OCI-LY1 (cell line): ENCODE measurements at regions not wholly inside any gene's neighbourhood (a gene's known extent, or its start where the extent isn't known, plus 50 kb on each side); places are given as distances from the start of the nearest gene placed in this dataset.

Experiments used
- H2AFZ ChIP-seq: fragments of 200-600 bp; sonication (generic), shearing (Covaris generic); 2 replicates; pipeline ENCODE4 v1.6.0; 2014; ENCODE audit warnings: antibody characterized with exemption, mild to moderate bottlenecking, low read length
- H3F3A ChIP-seq: fragments of 200-600 bp; sonication (generic), shearing (Covaris generic); 2 replicates; pipeline ENCODE4 v1.6.0; 2014; ENCODE audit warnings: mild to moderate bottlenecking, antibody characterized with exemption, low read length, moderate library complexity; ENCODE audit not compliant: insufficient read depth
- H3K27ac ChIP-seq: fragments of 200-600 bp; sonication (generic); 2 replicates; pipeline ENCODE4 v1.5.1; 2014; ENCODE audit warnings: low read length, mixed run types, mild to moderate bottlenecking, low read depth; ENCODE audit not compliant: poor library complexity, severe bottlenecking
- H3K27me3 ChIP-seq: fragments of 200-600 bp; sonication (generic); 2 replicates; pipeline ENCODE4 v1.6.0; 2014; ENCODE audit warnings: antibody characterized with exemption, mild to moderate bottlenecking, low read length, moderate library complexity; ENCODE audit not compliant: insufficient read depth
- H3K36me3 ChIP-seq: fragments of 200-600 bp; sonication (generic); 2 replicates; pipeline ENCODE4 v1.6.1; 2014; ENCODE audit warnings: mild to moderate bottlenecking, antibody characterized with exemption, low read length, moderate library complexity, mixed read lengths; ENCODE audit not compliant: insufficient read depth
- H3K4me1 ChIP-seq: fragments of 200-600 bp; sonication (generic); 2 replicates; pipeline ENCODE4 v1.5.1; 2014; ENCODE audit warnings: mild to moderate bottlenecking, low read length, moderate library complexity; ENCODE audit not compliant: insufficient read depth, severe bottlenecking
- H3K4me2 ChIP-seq: fragments of 200-600 bp; sonication (generic), shearing (Covaris generic); 2 replicates; pipeline ENCODE4 v1.6.1; 2014; ENCODE audit warnings: low read length
- H3K4me3 ChIP-seq: fragments of 200-600 bp; sonication (generic); 2 replicates; pipeline ENCODE4 v1.5.1; 2014; ENCODE audit warnings: low read length, low read depth, mild to moderate bottlenecking, mixed read lengths; ENCODE audit not compliant: poor library complexity, severe bottlenecking
- H3K79me2 ChIP-seq: fragments of 200-600 bp; shearing (Covaris generic); 2 replicates; pipeline ENCODE4 v1.6.1; 2016; ENCODE audit warnings: mixed run types, low read length, mixed read lengths; ENCODE audit not compliant: insufficient read depth
- H3K9ac ChIP-seq: fragments of 200-600 bp; sonication (generic), shearing (Covaris generic); 2 replicates; pipeline ENCODE4 v1.6.1; 2014; ENCODE audit warnings: mild to moderate bottlenecking, low read length, mixed read lengths
- H3K9me2 ChIP-seq: fragments of 200-600 bp; sonication (generic), shearing (Covaris generic); 2 replicates; pipeline ENCODE4 v1.6.1; 2014; ENCODE audit warnings: low read depth, mild to moderate bottlenecking, low read length, mixed read lengths
- H3K9me3 ChIP-seq: fragments of 200-600 bp; shearing (Covaris generic); 2 replicates; pipeline ENCODE4 v1.6.1; 2014; ENCODE audit warnings: low read length, mixed read lengths
- H4K20me1 ChIP-seq: fragments of 200-600 bp; sonication (generic), shearing (Covaris generic); 2 replicates; pipeline ENCODE4 v1.6.0; 2016; ENCODE audit warnings: mild to moderate bottlenecking, low read length; ENCODE audit not compliant: insufficient read depth
- EZH2 ChIP-seq: fragments of 200-600 bp; sonication (generic), shearing (Covaris generic); IDR thresholded peaks from 2 replicates; pipeline ENCODE4 v1.8.0; 2017; ENCODE audit warnings: borderline replicate concordance, mixed run types, mild to moderate bottlenecking, antibody characterized with exemption, low read length, moderate library complexity, mixed read lengths
- TF ChIP-seq, protein P1 (sequence below): fragments of 200-600 bp; sonication (generic), shearing (Covaris generic); IDR thresholded peaks from 2 replicates; pipeline ENCODE4 v1.5.1; 2017; ENCODE audit warnings: mild to moderate bottlenecking, antibody characterized with exemption, low read length, moderate library complexity, mixed read lengths

DNA sequence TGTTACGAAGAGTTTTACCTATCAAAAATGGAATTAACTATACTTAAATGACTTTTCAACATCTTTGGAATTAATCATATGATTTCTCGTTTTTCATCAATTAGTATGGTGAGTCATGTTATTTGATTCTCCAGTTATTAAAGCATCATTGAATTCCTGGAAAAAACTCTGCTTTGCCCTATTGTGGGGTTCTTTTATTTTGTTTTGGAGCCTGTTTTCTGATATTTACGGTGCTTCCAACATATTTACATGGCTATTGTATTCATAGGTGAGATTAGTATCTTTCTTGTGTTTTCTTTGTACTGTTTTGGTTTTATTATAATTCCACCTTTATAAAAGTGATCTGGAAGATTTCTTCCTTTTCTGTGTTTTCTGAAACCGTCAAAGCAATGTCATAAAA is 902.7 kb downstream of the TBC1D22A start:
- Histone ChIP-seq H3K36me3 (no peaks in the 10 kb centered on the region), H3K4me1 (no peaks in the 10 kb centered on the region), H3K27me3 (no peaks in the 10 kb centered on the region; the same call in 1 of the 2 replicates), H3K79me2 (no peaks in the 10 kb centered on the region), H3K9ac (no peak overlapping the region), H3F3A (no peaks in the 10 kb centered on the region), H3K27ac (no peak overlapping the region), H3K4me3 (no peak overlapping the region), H2AFZ (no peak overlapping the region), H3K4me2 (no peak overlapping the region), H3K9me2 (no peaks in the 10 kb centered on the region), H4K20me1 (no peaks in the 10 kb centered on the region), H3K9me3 (no peaks in the 10 kb centered on the region)
- TF ChIP-seq, protein P1, sequence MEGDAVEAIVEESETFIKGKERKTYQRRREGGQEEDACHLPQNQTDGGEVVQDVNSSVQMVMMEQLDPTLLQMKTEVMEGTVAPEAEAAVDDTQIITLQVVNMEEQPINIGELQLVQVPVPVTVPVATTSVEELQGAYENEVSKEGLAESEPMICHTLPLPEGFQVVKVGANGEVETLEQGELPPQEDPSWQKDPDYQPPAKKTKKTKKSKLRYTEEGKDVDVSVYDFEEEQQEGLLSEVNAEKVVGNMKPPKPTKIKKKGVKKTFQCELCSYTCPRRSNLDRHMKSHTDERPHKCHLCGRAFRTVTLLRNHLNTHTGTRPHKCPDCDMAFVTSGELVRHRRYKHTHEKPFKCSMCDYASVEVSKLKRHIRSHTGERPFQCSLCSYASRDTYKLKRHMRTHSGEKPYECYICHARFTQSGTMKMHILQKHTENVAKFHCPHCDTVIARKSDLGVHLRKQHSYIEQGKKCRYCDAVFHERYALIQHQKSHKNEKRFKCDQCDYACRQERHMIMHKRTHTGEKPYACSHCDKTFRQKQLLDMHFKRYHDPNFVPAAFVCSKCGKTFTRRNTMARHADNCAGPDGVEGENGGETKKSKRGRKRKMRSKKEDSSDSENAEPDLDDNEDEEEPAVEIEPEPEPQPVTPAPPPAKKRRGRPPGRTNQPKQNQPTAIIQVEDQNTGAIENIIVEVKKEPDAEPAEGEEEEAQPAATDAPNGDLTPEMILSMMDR: no peak
- TF ChIP-seq EZH2: no peak

DNA sequence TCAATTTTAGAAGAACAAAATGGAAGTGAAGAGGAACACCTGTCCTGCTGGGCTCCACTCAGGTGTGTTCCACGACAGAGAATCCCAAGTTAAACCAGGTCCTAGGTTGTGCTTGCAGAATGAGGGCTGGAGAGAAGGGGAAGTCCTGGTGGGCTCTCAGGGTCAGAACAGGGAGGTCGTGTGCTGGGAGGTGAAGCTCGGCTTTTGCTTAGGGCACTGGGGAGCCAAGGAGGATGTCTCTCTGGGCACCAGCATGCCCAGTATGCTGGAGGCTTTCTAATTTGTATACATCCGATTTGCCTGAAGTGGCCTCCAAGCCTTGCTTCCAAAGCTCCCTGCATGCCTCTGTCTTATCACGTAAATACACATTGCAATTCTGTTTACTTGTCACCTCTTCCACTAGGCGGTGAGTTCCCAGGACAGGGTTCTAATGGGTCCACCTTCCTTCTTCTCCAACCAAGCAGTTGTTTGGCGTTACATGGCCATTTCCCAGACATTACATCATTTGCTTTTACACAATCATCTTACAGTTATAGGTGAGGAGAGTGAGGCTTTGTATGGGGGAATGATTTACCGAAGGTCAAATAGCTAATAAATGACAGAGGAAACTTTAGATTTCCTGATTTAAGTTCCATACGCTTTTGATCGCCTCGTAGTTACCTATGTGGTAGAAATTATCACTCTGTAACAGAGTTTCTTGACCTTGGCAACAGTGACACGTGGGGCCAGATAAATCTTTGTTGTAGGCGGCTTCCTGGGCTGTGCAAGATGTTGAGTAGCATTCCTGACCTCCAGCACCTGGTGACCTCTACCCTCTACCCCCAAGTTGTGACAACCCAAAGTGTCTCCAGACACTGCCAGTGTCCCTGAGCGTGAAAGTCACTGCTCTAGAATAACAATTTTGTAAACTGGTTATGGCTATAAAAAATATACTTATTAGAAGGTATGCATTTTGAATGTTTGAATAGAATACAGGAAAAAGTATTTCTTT is 901.5 kb downstream of the TBC1D22A start:
- H3K4me3 ChIP-seq: no peak overlapping the region
- H3K9me2 ChIP-seq: no peaks in the 10 kb centered on the region
- H2AFZ ChIP-seq: no peak overlapping the region
- H3K9me3 ChIP-seq: no peaks in the 10 kb centered on the region
- H3K79me2 ChIP-seq: no peaks in the 10 kb centered on the region
- H3K9ac ChIP-seq: no peak overlapping the region
- no peak overlapping the region for H3K4me2 ChIP-seq
- no peak for TF ChIP-seq EZH2
- TF ChIP-seq, protein P1: no peak
- H3K27ac ChIP-seq: no peak overlapping the region
- H3F3A ChIP-seq: no peaks in the 10 kb centered on the region
- no peaks in the 10 kb centered on the region; the same call in 1 of the 2 replicates for H3K36me3 ChIP-seq
- no peaks in the 10 kb centered on the region for H4K20me1 ChIP-seq
- H3K27me3 ChIP-seq: peaks cover 4% of the 10 kb centered on the region; the same call in 1 of the 2 replicates
- no peaks in the 10 kb centered on the region for H3K4me1 ChIP-seq

DNA sequence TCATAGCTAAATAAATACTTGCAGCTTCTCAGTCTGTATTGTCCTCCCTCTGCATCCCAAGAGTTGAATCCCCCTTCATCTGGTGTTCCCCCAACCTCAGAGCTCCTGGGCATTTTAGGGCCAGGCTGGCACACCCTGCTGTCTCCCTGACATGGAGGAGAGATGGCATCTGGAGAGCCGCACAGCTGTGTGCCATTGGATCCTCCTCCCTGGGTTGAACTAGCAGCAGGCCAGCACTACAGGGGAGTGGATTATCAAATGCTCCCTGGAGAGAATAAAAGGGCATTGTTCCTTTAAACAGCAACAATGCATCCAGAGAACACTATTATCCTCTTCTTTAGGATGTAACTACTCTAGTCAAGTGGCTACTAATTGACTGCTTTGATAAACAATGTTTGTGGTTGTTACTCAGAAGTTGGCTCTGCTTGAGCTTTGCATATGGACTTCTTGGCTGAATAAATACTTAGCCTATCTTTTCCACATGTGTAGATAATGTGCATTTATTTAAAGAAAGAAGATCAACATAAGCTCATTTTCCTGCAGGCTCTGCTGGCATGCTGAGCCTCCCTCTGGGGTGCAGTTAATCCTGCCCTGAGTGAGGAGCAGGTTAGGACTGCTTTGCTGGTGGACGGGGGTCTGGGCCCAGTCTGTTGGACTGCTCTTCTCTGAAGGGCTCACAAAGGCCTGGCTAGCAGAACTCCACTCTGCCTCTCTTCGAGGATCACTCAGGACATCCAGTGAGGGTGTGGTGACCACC is 897.2 kb downstream of the TBC1D22A start:
- H3K27me3 ChIP-seq: peaks cover 4% of the 10 kb centered on the region; the same call in 1 of the 2 replicates
- H3K4me3 ChIP-seq: no peak overlapping the region
- H3K36me3 ChIP-seq: no peaks in the 10 kb centered on the region; the same call in 1 of the 2 replicates
- H4K20me1 ChIP-seq: no peaks in the 10 kb centered on the region
- H3K4me2 ChIP-seq: no peak overlapping the region
- H3K27ac ChIP-seq: no peak overlapping the region
- H3K4me1 ChIP-seq: no peaks in the 10 kb centered on the region
- H3K9ac ChIP-seq: no peak overlapping the region
- TF ChIP-seq, protein P1: no peak
- TF ChIP-seq EZH2: no peak
- no peaks in the 10 kb centered on the region for H3F3A ChIP-seq
- H2AFZ ChIP-seq: no peak overlapping the region
- H3K9me2 ChIP-seq: no peaks in the 10 kb centered on the region
- H3K9me3 ChIP-seq: no peaks in the 10 kb centered on the region
- H3K79me2 ChIP-seq: no peaks in the 10 kb centered on the region
